H9 (cell line): ENCODE measurements at regions not wholly inside any gene's neighbourhood (a gene's known extent, or its start where the extent isn't known, plus 50 kb on each side); places are given as distances from the start of the nearest gene placed in this dataset.

Experiments
- DNase-seq: peaks from one replicate; pipeline ENCODE4 v3.0.0-alpha.2; 2017
- H2AFZ ChIP-seq: one replicate; pipeline ENCODE4 v1.6.1; 2013; ENCODE audit warnings: mild to moderate bottlenecking, low read length, control low read depth, moderate library complexity
- H2AK5ac ChIP-seq: 2 replicates; pipeline ENCODE4 v1.6.1; 2013; ENCODE audit warnings: low read length, control low read depth, mixed read lengths; ENCODE audit not compliant: insufficient read length
- H2BK120ac ChIP-seq: one replicate; pipeline ENCODE4 v1.6.1; 2013; ENCODE audit warnings: low read depth, mild to moderate bottlenecking, low read length, control low read depth, inconsistent platforms; ENCODE audit not compliant: poor library complexity, severe bottlenecking
- H2BK12ac ChIP-seq: 2 replicates; pipeline ENCODE4 v1.6.1; 2013; ENCODE audit warnings: low read length, control low read depth, mixed read lengths, low read depth; ENCODE audit not compliant: insufficient read length
- H2BK15ac ChIP-seq: 2 replicates; pipeline ENCODE4 v1.6.1; 2013; ENCODE audit warnings: low read depth, low read length, control low read depth
- H2BK20ac ChIP-seq: one replicate; pipeline ENCODE4 v1.6.1; 2013; ENCODE audit warnings: low read depth, mild to moderate bottlenecking, low read length, control low read depth, inconsistent platforms; ENCODE audit not compliant: poor library complexity, severe bottlenecking
- H2BK5ac ChIP-seq: 2 replicates; pipeline ENCODE4 v1.6.1; 2013; ENCODE audit warnings: low read length, control low read depth, mixed read lengths; ENCODE audit not compliant: insufficient read length
- H3K14ac ChIP-seq: 2 replicates; pipeline ENCODE4 v1.6.1; 2013; ENCODE audit warnings: low read length, control low read depth; ENCODE audit not compliant: insufficient read depth
- H3K18ac ChIP-seq: 2 replicates; pipeline ENCODE4 v1.6.1; 2013; ENCODE audit warnings: low read depth, mild to moderate bottlenecking, mixed read lengths, low read length, control low read depth; ENCODE audit not compliant: insufficient read length
- H3K23ac ChIP-seq: 2 replicates; pipeline ENCODE4 v1.6.1; 2013; ENCODE audit warnings: low read length, control low read depth, mixed read lengths, low read depth; ENCODE audit not compliant: insufficient read length
- H3K23me2 ChIP-seq: 2 replicates; pipeline ENCODE4 v1.6.1; 2013; ENCODE audit warnings: low read depth, mild to moderate bottlenecking, mixed read lengths, low read length, control low read depth; ENCODE audit not compliant: insufficient read length, poor library complexity, severe bottlenecking
- H3K27ac ChIP-seq: 2 replicates; pipeline ENCODE4 v1.5.1; 2013; ENCODE audit warnings: low read length, control low read depth, mixed read lengths, low read depth; ENCODE audit not compliant: insufficient read length
- H3K27me3 ChIP-seq: 2 replicates; pipeline ENCODE4 v1.6.1; 2013; ENCODE audit warnings: low read length, control low read depth, inconsistent platforms; ENCODE audit not compliant: insufficient read depth
- H3K4ac ChIP-seq: 2 replicates; pipeline ENCODE4 v1.6.1; 2013; ENCODE audit warnings: low read depth, mild to moderate bottlenecking, control low read depth, inconsistent platforms, low read length, moderate library complexity
- H3K4me1 ChIP-seq: 2 replicates; pipeline ENCODE4 v1.6.1; 2013; ENCODE audit warnings: low read length, control low read depth, inconsistent platforms; ENCODE audit not compliant: insufficient read depth
- H3K4me2 ChIP-seq: 2 replicates; pipeline ENCODE4 v1.6.1; 2013; ENCODE audit warnings: low read length, control low read depth, mixed read lengths; ENCODE audit not compliant: insufficient read length, insufficient read depth
- H3K56ac ChIP-seq: 2 replicates; pipeline ENCODE4 v1.6.1; 2013; ENCODE audit warnings: low read depth, mild to moderate bottlenecking, mixed read lengths, low read length, control low read depth; ENCODE audit not compliant: insufficient read length
- H3K79me1 ChIP-seq: 2 replicates; pipeline ENCODE4 v1.6.1; 2013; ENCODE audit warnings: low read depth, mild to moderate bottlenecking, moderate library complexity, low read length, control low read depth, inconsistent platforms; ENCODE audit not compliant: insufficient read depth, poor library complexity, severe bottlenecking
- H3K79me2 ChIP-seq: 2 replicates; pipeline ENCODE4 v1.6.1; 2013; ENCODE audit warnings: low read length, control low read depth, inconsistent platforms; ENCODE audit not compliant: insufficient read depth
- H3K9ac ChIP-seq: 2 replicates; pipeline ENCODE4 v1.6.1; 2013; ENCODE audit warnings: low read length, control low read depth, mixed read lengths; ENCODE audit not compliant: insufficient read length; ENCODE audit errors: extremely low read depth
- H3K9me3 ChIP-seq: one replicate; pipeline ENCODE4 v1.6.1; 2013; ENCODE audit warnings: low read depth, low read length, inconsistent platforms; ENCODE audit not compliant: control insufficient read depth
- H3T11ph ChIP-seq: one replicate; pipeline ENCODE4 v1.6.1; 2013; ENCODE audit warnings: mild to moderate bottlenecking, low read length, control low read depth, inconsistent platforms
- H4K20me1 ChIP-seq: one replicate; pipeline ENCODE4 v1.6.1; 2013; ENCODE audit not compliant: control insufficient read depth, insufficient read length, insufficient read depth
- H4K5ac ChIP-seq: 2 replicates; pipeline ENCODE4 v1.6.1; 2013; ENCODE audit warnings: low read depth, mild to moderate bottlenecking, mixed read lengths, low read length, control low read depth; ENCODE audit not compliant: insufficient read length
- H4K8ac ChIP-seq: replicated peaks from 2 replicates; pipeline ENCODE4 v1.6.1; 2013; ENCODE audit warnings: low read length, control low read depth, mixed read lengths, low read depth; ENCODE audit not compliant: insufficient read length
- H4K91ac ChIP-seq: 2 replicates; pipeline ENCODE4 v1.6.1; 2013; ENCODE audit warnings: low read depth, mild to moderate bottlenecking, moderate library complexity, mixed read lengths, low read length, control low read depth; ENCODE audit not compliant: insufficient read length
- H3K27ac Mint-ChIP-seq, 3 experiments: 2 replicates in 2 of 3; 3 replicates in 1 of 3; pipeline ENCODE4 v1.8.0; 2020 to 2021; ENCODE audit warnings: mixed read lengths in 3 of 3, mild to moderate bottlenecking in 1 of 3, moderate library complexity in 1 of 3
- H3K27me3 Mint-ChIP-seq: 2 replicates; pipeline ENCODE4 v1.8.0; 2021; ENCODE audit warnings: low read depth, mild to moderate bottlenecking, moderate library complexity, mixed read lengths
- H3K36me3 Mint-ChIP-seq, 3 experiments: 2 replicates in 2 of 3; 3 replicates in 1 of 3; pipeline ENCODE4 v1.8.0; 2020 to 2021; ENCODE audit warnings: low read depth in 3 of 3, mixed read lengths in 3 of 3; ENCODE audit not compliant: insufficient read depth in 1 of 3
- H3K4me1 Mint-ChIP-seq, 2 experiments: 2 replicates each; pipeline ENCODE4 v1.8.0; 2020; ENCODE audit warnings: mixed read lengths in 2 of 2
- H3K4me3 Mint-ChIP-seq, 2 experiments: 2 replicates in 1 of 2; 3 replicates in 1 of 2; pipeline ENCODE4 v1.8.0; 2020 to 2021; ENCODE audit warnings: mild to moderate bottlenecking in 2 of 2, mixed read lengths in 2 of 2, moderate library complexity in 1 of 2
- H3K9me3 Mint-ChIP-seq, 2 experiments: 2 replicates in 1 of 2; 3 replicates in 1 of 2; pipeline ENCODE4 v1.8.0; 2020; ENCODE audit warnings: mild to moderate bottlenecking in 2 of 2, mixed read lengths in 2 of 2, moderate library complexity in 1 of 2
- CTCF ChIP-seq: fragments of 200-600 bp; sonication (generic); conservative IDR thresholded peaks from 3 replicates; pipeline ENCODE4 v1.8.0; 2021; ENCODE audit warnings: antibody characterized with exemption, mild to moderate bottlenecking
- WGBS: extraction: QIAGEN DNeasy Blood & Tissue Kit; methylation state at CpG from one replicate; pipeline ENCODE4 v1.1.7; 2013; ENCODE audit warnings: missing lambda C conversion rate, low lambda C conversion rate, mixed read lengths; ENCODE audit not compliant: insufficient read length; ENCODE audit errors: extremely low coverage; 5-methylcytosine and 5-hydroxymethylcytosine counted together

DNA sequence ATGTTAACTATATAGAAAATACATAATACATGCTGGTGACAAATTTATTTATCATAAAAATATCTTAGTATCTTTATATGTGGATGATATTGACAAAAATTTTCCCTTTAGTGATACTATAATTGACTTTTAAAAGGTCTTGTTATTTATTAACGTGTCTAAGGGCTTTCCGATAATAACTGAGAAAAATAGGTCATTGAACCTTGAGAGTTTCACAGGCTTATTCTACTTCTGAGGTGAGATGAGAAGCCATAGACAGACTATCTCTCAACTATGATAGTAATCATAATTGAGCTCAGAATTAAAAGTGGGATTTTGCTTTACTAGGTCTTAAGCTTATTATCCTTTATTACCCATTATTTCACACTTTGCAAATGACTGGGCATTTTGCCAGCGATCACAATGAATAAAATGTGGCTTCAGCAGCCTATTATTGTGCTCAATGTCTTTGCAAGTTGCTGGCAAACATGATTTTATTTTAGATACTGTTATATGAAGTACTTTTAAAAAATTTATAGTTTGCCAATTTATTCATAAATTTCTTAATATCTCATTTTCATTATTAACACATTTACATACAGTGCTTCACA, 574.5 kb downstream of the ZWINT start:
- Histone ChIP-seq H3K27ac (no peak overlapping the region), H3K18ac (no peak overlapping the region), H4K91ac (no peak overlapping the region), H4K5ac (no peak overlapping the region), H3K79me2 (no peaks in the 10 kb centered on the region), H3K23ac (no peak overlapping the region), H2BK120ac (no peak overlapping the region), H2BK15ac (no peak overlapping the region), H3K27me3 (no peaks in the 10 kb centered on the region), H4K20me1 (no peaks in the 10 kb centered on the region), H3K4ac (no peak overlapping the region), H3K9ac (no peak overlapping the region), H2AK5ac (no peak overlapping the region), H3K4me2 (no peak overlapping the region), H4K8ac (no peak overlapping the region), H3K9me3 (no peaks in the 10 kb centered on the region), H2BK5ac (no peak overlapping the region), H2AFZ (no peak overlapping the region), H3K23me2 (no peaks in the 10 kb centered on the region), H3K56ac (no peak overlapping the region), H3T11ph (no peak overlapping the region), H3K4me1 (no peaks in the 10 kb centered on the region), H3K14ac (no peak overlapping the region), H3K79me1 (no peaks in the 10 kb centered on the region), H2BK12ac (no peak overlapping the region), H2BK20ac (no peak overlapping the region)
- no CpG with 5 or more reads among the region's 3 CpGs for WGBS
- Mint-ChIP-seq H3K4me3 (no peak overlapping the region), H3K4me1 (0 out of 4 replicates have a peak, but pooled peaks cover 0 to 3% of the 10 kb centered on the region in 2 experiments), H3K9me3 (peaks cover 0 to 5% of the 10 kb centered on the region in 2 experiments; a peak in 3 of 5 replicates), H3K27me3 (no peaks in the 10 kb centered on the region), H3K27ac (no peak overlapping the region), H3K36me3 (peaks cover 0 to 5% (median 4%) of the 10 kb centered on the region in 3 experiments; a peak in 2 of 7 replicates)
- no peak for DNase-seq
- no peak for TF ChIP-seq CTCF
